ENCODE measurements at regions not wholly inside any gene's neighbourhood (a gene's known extent, or its start where the extent isn't known, plus 50 kb on each side); places are given as distances from the start of the nearest gene placed in this dataset.

DNA sequence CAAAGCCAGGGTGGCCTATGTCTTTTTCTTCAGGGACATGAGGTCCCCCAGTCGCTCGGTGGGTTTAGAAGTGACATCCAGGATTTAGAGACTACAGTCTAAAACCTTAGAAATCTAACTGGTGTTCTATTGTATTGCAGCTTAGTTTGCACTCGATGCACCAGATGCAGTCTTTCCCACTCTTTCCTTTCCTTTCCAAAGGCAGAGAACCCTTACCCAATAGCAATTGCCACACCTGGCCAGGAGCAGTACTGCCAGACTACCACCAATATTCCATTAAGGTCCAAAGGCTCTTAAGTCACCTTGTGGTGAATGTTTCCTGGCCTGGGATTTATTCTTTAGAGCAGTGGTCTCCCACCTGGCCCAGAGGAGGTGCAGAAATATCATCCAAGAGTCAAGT is 1068.8 kb downstream of the FAM133A start:
- TF ChIP-seq, protein P1, sequence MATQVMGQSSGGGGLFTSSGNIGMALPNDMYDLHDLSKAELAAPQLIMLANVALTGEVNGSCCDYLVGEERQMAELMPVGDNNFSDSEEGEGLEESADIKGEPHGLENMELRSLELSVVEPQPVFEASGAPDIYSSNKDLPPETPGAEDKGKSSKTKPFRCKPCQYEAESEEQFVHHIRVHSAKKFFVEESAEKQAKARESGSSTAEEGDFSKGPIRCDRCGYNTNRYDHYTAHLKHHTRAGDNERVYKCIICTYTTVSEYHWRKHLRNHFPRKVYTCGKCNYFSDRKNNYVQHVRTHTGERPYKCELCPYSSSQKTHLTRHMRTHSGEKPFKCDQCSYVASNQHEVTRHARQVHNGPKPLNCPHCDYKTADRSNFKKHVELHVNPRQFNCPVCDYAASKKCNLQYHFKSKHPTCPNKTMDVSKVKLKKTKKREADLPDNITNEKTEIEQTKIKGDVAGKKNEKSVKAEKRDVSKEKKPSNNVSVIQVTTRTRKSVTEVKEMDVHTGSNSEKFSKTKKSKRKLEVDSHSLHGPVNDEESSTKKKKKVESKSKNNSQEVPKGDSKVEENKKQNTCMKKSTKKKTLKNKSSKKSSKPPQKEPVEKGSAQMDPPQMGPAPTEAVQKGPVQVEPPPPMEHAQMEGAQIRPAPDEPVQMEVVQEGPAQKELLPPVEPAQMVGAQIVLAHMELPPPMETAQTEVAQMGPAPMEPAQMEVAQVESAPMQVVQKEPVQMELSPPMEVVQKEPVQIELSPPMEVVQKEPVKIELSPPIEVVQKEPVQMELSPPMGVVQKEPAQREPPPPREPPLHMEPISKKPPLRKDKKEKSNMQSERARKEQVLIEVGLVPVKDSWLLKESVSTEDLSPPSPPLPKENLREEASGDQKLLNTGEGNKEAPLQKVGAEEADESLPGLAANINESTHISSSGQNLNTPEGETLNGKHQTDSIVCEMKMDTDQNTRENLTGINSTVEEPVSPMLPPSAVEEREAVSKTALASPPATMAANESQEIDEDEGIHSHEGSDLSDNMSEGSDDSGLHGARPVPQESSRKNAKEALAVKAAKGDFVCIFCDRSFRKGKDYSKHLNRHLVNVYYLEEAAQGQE (IDR thresholded peaks at IDR 0.05; ENCODE audit: insufficient read depth in 1 of 2, low read depth in 2 of 2, low read length in 2 of 2), result no peak
- TF ChIP-seq FOXP2 (optimal IDR thresholded peaks at IDR 0.05; ENCODE audit: borderline replicate concordance, extremely low read depth, extremely low read length, insufficient read depth), result no peak
- TF ChIP-seq TAF1 (IDR thresholded peaks at IDR 0.05; ENCODE audit: borderline replicate concordance, insufficient read depth, low read length), result no peak
- no peak for TF ChIP-seq POLR2AphosphoS5 (IDR thresholded peaks at IDR 0.05; ENCODE audit: low read depth, low read length)
- TF ChIP-seq SIN3A (IDR thresholded peaks at IDR 0.05; ENCODE audit: borderline replicate concordance, insufficient read depth, low read length), result no peak

DNA sequence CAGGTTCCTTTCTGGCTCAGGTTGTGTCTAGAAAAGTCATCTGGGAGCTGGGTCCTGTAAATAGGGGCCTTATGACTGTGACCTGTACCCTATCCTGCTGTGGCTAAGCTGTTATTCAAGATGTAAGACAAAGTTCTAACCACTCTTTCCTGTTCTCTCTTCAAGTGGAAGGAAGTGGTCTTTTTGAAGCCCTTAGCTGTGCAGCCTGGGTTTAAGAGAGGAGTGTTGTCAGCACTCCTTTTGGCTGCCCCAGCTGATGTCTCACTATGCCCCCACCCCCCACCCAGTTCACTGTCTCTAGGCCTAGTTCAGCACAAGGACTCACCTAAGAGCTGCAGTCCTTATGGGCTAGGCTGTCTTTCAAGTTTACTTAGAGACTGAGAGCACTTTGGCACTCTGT is 1069.5 kb downstream of the FAM133A start:
- TF ChIP-seq FOXP2 (optimal IDR thresholded peaks at IDR 0.05; ENCODE audit: borderline replicate concordance, extremely low read depth, extremely low read length, insufficient read depth), result no peak
- TF ChIP-seq, protein P1 (IDR thresholded peaks at IDR 0.05; ENCODE audit: insufficient read depth in 1 of 2, low read depth in 2 of 2, low read length in 2 of 2), result no peak
- no peak for TF ChIP-seq TAF1 (IDR thresholded peaks at IDR 0.05; ENCODE audit: borderline replicate concordance, insufficient read depth, low read length)
- TF ChIP-seq POLR2AphosphoS5 (IDR thresholded peaks at IDR 0.05; ENCODE audit: low read depth, low read length), result no peak
- TF ChIP-seq SIN3A (IDR thresholded peaks at IDR 0.05; ENCODE audit: borderline replicate concordance, insufficient read depth, low read length), result no peak

DNA sequence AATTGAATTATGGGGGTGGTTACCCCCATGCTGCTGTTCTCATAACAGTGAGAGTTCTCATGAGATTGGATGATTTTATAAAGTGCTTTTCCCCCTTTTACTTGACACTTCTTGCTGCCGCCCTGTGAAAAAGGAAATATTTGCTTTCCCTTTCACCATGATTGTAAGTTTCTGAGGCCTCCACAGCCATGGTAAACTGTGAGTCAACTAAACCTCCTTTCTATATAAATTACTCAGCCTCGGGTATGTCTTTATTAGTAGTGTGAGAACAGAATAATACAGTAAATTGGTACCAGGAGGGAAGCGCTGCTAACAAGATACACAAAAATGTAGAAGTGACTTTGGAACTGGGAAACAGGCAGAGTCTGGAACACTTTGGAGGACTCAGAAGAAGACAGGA is 1070.8 kb downstream of the FAM133A start:
- TF ChIP-seq SIN3A (IDR thresholded peaks at IDR 0.05; ENCODE audit: borderline replicate concordance, insufficient read depth, low read length) (no peak), POLR2AphosphoS5 (IDR thresholded peaks at IDR 0.05; ENCODE audit: low read depth, low read length) (no peak), FOXP2 (optimal IDR thresholded peaks at IDR 0.05; ENCODE audit: borderline replicate concordance, extremely low read depth, extremely low read length, insufficient read depth) (no peak), TAF1 (IDR thresholded peaks at IDR 0.05; ENCODE audit: borderline replicate concordance, insufficient read depth, low read length) (no peak)
- TF ChIP-seq, protein P1 (IDR thresholded peaks at IDR 0.05; ENCODE audit: insufficient read depth in 1 of 2, low read depth in 2 of 2, low read length in 2 of 2), result no peak

DNA sequence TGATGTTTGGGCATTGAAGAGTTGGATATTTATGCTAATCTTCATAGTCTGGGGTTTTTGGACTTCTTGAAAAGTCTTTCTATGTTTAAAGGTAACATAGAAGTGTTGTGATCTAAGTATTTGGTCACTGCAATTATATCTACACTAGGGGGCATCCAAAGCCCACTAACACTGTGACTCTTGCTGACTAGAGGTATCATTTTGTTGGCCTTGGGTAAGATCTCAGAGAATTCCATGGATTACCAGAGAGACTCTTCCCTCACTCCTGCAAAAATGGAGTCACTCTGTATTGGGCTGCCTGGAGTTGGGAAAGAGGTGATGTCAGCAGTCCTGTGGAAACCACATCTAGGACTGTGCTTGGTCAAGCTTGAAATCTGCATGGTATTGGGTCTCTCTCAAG is 1077.6 kb downstream of the FAM133A start:
- TF ChIP-seq POLR2AphosphoS5 (IDR thresholded peaks at IDR 0.05; ENCODE audit: low read depth, low read length) (no peak), FOXP2 (optimal IDR thresholded peaks at IDR 0.05; ENCODE audit: borderline replicate concordance, extremely low read depth, extremely low read length, insufficient read depth) (no peak), TAF1 (IDR thresholded peaks at IDR 0.05; ENCODE audit: borderline replicate concordance, insufficient read depth, low read length) (no peak), SIN3A (IDR thresholded peaks at IDR 0.05; ENCODE audit: borderline replicate concordance, insufficient read depth, low read length) (no peak)
- TF ChIP-seq, protein P1 (IDR thresholded peaks at IDR 0.05; ENCODE audit: insufficient read depth in 1 of 2, low read depth in 2 of 2, low read length in 2 of 2), result no peak
